ENCODE measurements at regions not wholly inside any gene's neighbourhood (a gene's known extent, or its start where the extent isn't known, plus 50 kb on each side); places are given as distances from the start of the nearest gene placed in this dataset.

GRCh38 chr13:61024046-61024445 lies 391.6 kb downstream of the PCDH20 start:
- no peak for TF ChIP-seq POLR2A (IDR thresholded peaks at IDR 0.05)
- TF ChIP-seq, protein P1, sequence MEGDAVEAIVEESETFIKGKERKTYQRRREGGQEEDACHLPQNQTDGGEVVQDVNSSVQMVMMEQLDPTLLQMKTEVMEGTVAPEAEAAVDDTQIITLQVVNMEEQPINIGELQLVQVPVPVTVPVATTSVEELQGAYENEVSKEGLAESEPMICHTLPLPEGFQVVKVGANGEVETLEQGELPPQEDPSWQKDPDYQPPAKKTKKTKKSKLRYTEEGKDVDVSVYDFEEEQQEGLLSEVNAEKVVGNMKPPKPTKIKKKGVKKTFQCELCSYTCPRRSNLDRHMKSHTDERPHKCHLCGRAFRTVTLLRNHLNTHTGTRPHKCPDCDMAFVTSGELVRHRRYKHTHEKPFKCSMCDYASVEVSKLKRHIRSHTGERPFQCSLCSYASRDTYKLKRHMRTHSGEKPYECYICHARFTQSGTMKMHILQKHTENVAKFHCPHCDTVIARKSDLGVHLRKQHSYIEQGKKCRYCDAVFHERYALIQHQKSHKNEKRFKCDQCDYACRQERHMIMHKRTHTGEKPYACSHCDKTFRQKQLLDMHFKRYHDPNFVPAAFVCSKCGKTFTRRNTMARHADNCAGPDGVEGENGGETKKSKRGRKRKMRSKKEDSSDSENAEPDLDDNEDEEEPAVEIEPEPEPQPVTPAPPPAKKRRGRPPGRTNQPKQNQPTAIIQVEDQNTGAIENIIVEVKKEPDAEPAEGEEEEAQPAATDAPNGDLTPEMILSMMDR (IDR thresholded peaks at IDR 0.05) = no peak

All from esophagus squamous epithelium (tissue), 4 donors.